ENCODE measurements at regions not wholly inside any gene's neighbourhood (a gene's known extent, or its start where the extent isn't known, plus 50 kb on each side); places are given as distances from the start of the nearest gene placed in this dataset.

DNA sequence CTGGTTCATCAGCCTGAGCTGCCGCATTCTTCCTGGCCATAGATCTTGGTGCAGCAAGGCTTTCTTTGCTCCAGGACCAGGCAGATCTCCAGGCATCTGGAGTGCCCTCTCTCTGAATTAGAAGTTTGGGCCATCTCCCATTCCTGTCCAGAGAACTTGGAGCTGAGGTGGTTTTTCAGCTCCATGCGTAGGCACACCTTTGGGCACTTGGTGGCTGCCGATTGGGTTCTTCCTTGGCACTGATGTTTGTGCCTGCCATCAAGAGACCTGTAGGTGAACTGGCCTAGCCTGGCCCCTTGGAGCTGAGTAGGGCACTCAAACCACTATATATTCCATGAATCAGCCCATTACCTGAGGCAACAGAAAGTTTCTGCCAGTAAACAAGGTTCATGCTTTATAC lies 206.0 kb upstream of the PCDH17 start:
- TF ChIP-seq POLR2AphosphoS5 (IDR thresholded peaks at IDR 0.05) (no peak), POLR2A (IDR thresholded peaks at IDR 0.05; ENCODE audit: low read depth) (no peak)
- TF ChIP-seq, protein P1, sequence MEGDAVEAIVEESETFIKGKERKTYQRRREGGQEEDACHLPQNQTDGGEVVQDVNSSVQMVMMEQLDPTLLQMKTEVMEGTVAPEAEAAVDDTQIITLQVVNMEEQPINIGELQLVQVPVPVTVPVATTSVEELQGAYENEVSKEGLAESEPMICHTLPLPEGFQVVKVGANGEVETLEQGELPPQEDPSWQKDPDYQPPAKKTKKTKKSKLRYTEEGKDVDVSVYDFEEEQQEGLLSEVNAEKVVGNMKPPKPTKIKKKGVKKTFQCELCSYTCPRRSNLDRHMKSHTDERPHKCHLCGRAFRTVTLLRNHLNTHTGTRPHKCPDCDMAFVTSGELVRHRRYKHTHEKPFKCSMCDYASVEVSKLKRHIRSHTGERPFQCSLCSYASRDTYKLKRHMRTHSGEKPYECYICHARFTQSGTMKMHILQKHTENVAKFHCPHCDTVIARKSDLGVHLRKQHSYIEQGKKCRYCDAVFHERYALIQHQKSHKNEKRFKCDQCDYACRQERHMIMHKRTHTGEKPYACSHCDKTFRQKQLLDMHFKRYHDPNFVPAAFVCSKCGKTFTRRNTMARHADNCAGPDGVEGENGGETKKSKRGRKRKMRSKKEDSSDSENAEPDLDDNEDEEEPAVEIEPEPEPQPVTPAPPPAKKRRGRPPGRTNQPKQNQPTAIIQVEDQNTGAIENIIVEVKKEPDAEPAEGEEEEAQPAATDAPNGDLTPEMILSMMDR (IDR thresholded peaks at IDR 0.05): no peak

All from esophagus muscularis mucosa (tissue), 3 donors.